IPS-NIHi7 (cell line): ENCODE measurements at regions not wholly inside any gene's neighbourhood (a gene's known extent, or its start where the extent isn't known, plus 50 kb on each side); places are given as distances from the start of the nearest gene placed in this dataset.
A peak's percentile ranks its signal among the peaks of the same experiment; 100 is the strongest.

Experiments used
- DNase-seq: peaks from one replicate; pipeline ENCODE4 v3.0.0; 2012; ENCODE audit warnings: mixed read lengths; ENCODE audit errors: extremely low spot score

- DNase-seq, result no peak
Observed at GRCh38 chr2:75284345-75284744, 85.0 kb upstream of the TACR1 start.

GRCh38 chr2:75278821-75279379, 79.6 kb upstream of the TACR1 start:
- no peak for DNase-seq

- no peak for DNase-seq
Observed at GRCh38 chr2:75278314-75278713, 79.0 kb upstream of the TACR1 start.

GRCh38 chr2:75277111-75277510, 77.8 kb upstream of the TACR1 start:
- no peak for DNase-seq

- peak; percentile 41 for DNase-seq
Observed at GRCh38 chr2:75276093-75277029, 77.0 kb upstream of the TACR1 start.

GRCh38 chr2:75274936-75275335, 75.6 kb upstream of the TACR1 start:
- DNase-seq, result no peak

GRCh38 chr2:75268112-75268511, 68.8 kb upstream of the TACR1 start:
- no peak for DNase-seq

- DNase-seq, result no peak
Observed at GRCh38 chr2:75261923-75262322, 62.6 kb upstream of the TACR1 start.

GRCh38 chr2:75260946-75261345, 61.6 kb upstream of the TACR1 start:
- DNase-seq, result no peak

- DNase-seq, result no peak
Observed at GRCh38 chr2:75258620-75259019, 59.3 kb upstream of the TACR1 start.

GRCh38 chr2:75256485-75256884, 57.2 kb upstream of the TACR1 start:
- DNase-seq, result no peak

GRCh38 chr2:75253526-75253925, 54.2 kb upstream of the TACR1 start:
- DNase-seq, result no peak

GRCh38 chr2:75251896-75252295, 52.6 kb upstream of the TACR1 start:
- DNase-seq, result no peak
